GM06990 (cell line): ENCODE measurements at regions not wholly inside any gene's neighbourhood (a gene's known extent, or its start where the extent isn't known, plus 50 kb on each side); places are given as distances from the start of the nearest gene placed in this dataset.

ENCODE experiments used
- DNase-seq: peaks from one replicate; pipeline ENCODE4 v3.0.0-alpha.2; 2011; ENCODE audit not compliant: insufficient read length; ENCODE audit errors: extremely low read depth
- H3K27me3 ChIP-seq: replicated peaks from 2 replicates; pipeline ENCODE4 v1.6.0; 2011; ENCODE audit warnings: low read length; ENCODE audit not compliant: control insufficient read depth, insufficient read depth
- H3K36me3 ChIP-seq: 2 replicates; pipeline ENCODE4 v1.5.1; 2011; ENCODE audit warnings: low read length; ENCODE audit not compliant: control insufficient read depth, insufficient read depth
- H3K4me3 ChIP-seq: replicated peaks from 2 replicates; pipeline ENCODE4 v1.5.1; 2011; ENCODE audit warnings: low read depth, mild to moderate bottlenecking, control low read depth, low read length
- TF ChIP-seq, protein P1 (sequence below): IDR thresholded peaks from 2 replicates; pipeline ENCODE4 v1.5.1; 2011; ENCODE audit warnings: low read length, control low read depth, mild to moderate bottlenecking, inconsistent platforms; ENCODE audit not compliant: insufficient read depth, poor library complexity, severe bottlenecking

DNA sequence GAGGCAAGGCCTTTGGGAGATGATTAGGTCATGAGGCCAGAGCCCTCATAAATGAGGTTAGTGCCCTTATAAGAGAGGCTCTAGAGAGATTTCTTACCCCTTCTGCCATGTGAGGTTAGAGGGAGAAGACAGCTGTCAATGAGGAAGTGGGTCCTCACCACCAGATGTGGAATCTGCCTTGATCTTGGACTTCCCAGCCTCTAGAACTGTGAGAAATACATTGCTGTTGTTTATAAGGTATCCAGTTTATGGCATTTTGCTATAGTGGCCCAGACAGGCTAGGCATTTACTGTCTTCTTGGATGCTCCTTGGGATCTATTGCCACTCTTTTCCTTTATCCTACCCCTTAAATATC, 57.1 kb upstream of the CITED2 start:
- H3K36me3 ChIP-seq, result no peaks in the 10 kb centered on the region
- TF ChIP-seq, protein P1, sequence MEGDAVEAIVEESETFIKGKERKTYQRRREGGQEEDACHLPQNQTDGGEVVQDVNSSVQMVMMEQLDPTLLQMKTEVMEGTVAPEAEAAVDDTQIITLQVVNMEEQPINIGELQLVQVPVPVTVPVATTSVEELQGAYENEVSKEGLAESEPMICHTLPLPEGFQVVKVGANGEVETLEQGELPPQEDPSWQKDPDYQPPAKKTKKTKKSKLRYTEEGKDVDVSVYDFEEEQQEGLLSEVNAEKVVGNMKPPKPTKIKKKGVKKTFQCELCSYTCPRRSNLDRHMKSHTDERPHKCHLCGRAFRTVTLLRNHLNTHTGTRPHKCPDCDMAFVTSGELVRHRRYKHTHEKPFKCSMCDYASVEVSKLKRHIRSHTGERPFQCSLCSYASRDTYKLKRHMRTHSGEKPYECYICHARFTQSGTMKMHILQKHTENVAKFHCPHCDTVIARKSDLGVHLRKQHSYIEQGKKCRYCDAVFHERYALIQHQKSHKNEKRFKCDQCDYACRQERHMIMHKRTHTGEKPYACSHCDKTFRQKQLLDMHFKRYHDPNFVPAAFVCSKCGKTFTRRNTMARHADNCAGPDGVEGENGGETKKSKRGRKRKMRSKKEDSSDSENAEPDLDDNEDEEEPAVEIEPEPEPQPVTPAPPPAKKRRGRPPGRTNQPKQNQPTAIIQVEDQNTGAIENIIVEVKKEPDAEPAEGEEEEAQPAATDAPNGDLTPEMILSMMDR, result no peak

DNA sequence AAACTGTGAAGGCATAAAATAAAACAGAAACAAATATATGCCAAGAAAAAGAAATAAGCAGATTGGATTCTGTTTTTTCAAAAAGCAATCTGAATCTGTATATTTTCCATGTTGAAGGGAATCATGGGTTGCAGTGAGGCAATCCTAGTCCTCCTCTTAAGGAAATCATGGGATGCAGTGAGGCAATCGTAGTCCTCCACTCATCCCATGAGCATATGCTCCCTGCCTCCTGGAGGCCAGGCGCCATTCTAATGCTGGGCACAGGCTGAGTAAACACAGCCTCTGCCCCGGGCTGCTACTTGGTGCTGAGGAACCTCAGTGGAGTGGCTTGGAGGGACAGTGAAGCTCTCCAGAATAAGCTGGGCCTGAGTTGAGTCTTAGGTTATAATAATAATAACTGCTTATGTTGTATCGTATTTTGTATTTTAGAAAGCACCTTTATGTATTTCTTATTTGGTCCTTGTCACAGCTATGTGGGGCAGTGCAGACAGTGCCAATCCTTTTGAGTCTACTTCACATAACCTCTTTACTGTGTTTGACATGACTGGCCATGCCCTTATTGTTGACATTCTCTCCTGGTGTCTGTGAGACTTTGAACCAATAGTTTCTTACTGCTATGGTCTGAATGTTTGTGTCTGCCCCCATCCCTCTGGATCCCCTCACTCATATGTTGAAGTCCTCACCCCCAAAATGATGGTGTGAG, 56.6 kb upstream of the CITED2 start:
- DNase-seq, result no peak
- TF ChIP-seq, protein P1, result no peak
- Histone ChIP-seq H3K36me3 (no peaks in the 10 kb centered on the region), H3K4me3 (no peak overlapping the region), H3K27me3 (no peaks in the 10 kb centered on the region)

More for the DNA sequence above, 57.1 kb upstream of the CITED2 start:
- DNase-seq, result no peak
- no peaks in the 10 kb centered on the region for H3K27me3 ChIP-seq
- no peak overlapping the region for H3K4me3 ChIP-seq

DNA sequence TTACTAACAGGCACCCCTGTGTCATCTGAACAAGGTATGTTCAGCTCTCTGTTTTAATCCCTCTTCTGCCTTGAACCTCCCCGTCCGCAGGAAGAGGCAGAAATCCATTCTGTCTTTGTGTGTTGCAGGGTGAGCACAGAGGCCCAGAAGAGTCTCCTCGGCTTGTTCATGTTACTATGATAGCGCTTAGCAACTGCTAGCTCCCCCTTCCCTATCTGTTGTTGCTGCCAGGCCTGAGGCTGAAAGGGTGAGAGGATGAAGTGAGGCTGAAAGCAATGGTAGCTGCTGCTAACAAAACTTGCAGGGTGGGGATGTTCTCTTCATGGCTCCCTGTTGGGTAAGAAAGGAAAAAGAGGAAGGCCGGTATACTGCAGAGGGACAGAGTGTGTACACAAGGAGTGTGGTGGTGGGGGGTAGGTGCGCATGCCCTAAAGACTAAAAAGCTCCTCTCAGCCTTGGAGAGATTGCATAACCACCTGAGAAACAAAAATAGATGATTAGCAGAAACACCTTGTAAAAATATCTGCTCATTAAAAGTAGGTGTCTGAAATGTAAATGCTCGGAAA, 55.2 kb upstream of the CITED2 start:
- no peak overlapping the region for H3K4me3 ChIP-seq
- TF ChIP-seq, protein P1, result no peak
- H3K36me3 ChIP-seq, result no peaks in the 10 kb centered on the region
- no peaks in the 10 kb centered on the region for H3K27me3 ChIP-seq
- no peak for DNase-seq

DNA sequence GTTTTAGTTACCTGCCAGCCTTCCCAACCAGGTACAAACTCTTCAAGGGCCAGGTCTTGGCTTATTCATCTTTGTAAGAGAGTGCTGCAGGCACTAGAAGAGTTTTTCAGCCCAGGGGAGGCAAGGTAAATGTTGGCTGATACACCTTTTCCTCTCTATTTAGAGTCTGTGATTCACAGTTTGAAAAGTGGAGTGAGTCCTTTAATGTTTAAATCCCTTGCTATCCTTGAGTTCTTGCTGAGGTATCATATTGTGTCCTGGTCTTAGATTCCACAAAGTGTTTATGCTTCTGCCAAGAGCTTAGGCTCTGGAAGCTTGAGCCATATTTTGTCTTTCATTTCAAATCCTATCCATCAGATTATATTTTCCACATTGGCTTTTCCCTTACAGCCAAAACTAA, 52.8 kb upstream of the CITED2 start:
- DNase-seq, result no peak
- Histone ChIP-seq H3K27me3 (no peaks in the 10 kb centered on the region), H3K4me3 (no peak overlapping the region), H3K36me3 (no peaks in the 10 kb centered on the region)
- TF ChIP-seq, protein P1, result no peak

DNA sequence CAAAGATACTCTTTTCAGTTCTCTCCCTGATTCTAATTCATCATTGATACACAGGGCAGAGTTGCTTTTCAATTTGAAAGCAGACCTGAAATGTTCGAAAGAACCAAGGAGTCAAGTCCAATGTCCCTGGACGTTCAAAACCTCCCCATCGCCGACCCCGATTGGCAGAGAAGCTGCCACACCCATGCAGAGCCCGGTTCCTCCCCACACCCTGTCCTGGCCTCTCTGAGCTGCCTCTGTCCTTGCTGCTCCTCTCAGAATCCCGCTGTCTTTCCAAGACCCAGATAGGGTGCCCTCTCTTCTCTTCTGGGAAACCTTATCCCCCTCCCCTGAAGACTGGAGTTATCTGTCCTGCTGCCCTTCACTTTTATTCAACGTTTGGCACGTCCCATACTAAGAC, 52.3 kb upstream of the CITED2 start:
- no peak for DNase-seq
- no peaks in the 10 kb centered on the region for H3K36me3 ChIP-seq
- no peak overlapping the region for H3K4me3 ChIP-seq
- no peaks in the 10 kb centered on the region for H3K27me3 ChIP-seq
- TF ChIP-seq, protein P1, result no peak
